ENCODE measurements at regions not wholly inside any gene's neighbourhood (a gene's known extent, or its start where the extent isn't known, plus 50 kb on each side); places are given as distances from the start of the nearest gene placed in this dataset.

DNA sequence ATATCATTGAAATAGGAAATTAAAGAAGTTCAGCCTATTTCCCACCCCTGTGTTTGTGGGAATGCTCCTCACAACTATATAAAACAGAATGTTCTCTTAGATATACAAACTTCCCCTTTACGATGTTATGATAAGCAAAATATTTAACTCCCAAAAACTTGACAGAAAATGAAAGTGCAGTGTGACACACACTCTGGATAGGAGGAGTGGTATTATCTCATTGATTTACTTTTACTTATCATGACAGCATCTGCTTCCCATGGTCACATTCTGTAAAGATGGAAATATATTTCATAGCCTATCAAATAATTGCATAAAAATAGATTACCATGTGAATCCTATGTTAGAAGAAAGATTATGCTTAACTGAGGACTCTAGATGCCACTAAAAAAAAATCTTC, 96.6 kb upstream of the STK17B start:
- DNase-seq = no peak
- no peak overlapping the region for H2AFZ ChIP-seq
- TF ChIP-seq EZH2 (IDR thresholded peaks at IDR 0.05; ENCODE audit: insufficient read depth, poor library complexity, severe bottlenecking) (no peak), EZH2phosphoT487 (IDR thresholded peaks at IDR 0.05; ENCODE audit: insufficient read depth, low read depth) (no peak)
- no peaks in the 10 kb centered on the region for H3F3A ChIP-seq (ENCODE audit: insufficient read depth)
- 97 to 100% methylated on average over 1 of the region's 1 CpG for WGBS, 2 experiments (ENCODE audit: low coverage in 1 of 2, low lambda C conversion rate in 2 of 2, missing lambda C conversion rate in 2 of 2)
- no peaks in the 10 kb centered on the region for H4K20me1 ChIP-seq (ENCODE audit: insufficient read depth)
- no peak overlapping the region for H3K9ac ChIP-seq
- H3K36me3 ChIP-seq (ENCODE audit: low read depth) = no peaks in the 10 kb centered on the region
- H3K4me1 ChIP-seq (ENCODE audit: insufficient read depth) = peaks cover 5% of the 10 kb centered on the region; the same call in 1 of the 2 replicates
- no peaks in the 10 kb centered on the region for H3K27me3 ChIP-seq (replicated peaks; ENCODE audit: insufficient read depth)
- H3K79me2 ChIP-seq (ENCODE audit: insufficient read depth) = no peaks in the 10 kb centered on the region
- H3K27ac ChIP-seq = no peak overlapping the region
- no peaks in the 10 kb centered on the region for H3K9me3 ChIP-seq (ENCODE audit: low read depth)
- no peak overlapping the region for H3K4me3 ChIP-seq
- in situ Hi-C loops (cut with MboI) = no loop called here
- no peaks in the 10 kb centered on the region for H3K9me2 ChIP-seq (ENCODE audit: insufficient read depth)
- no peak overlapping the region for H3K4me2 ChIP-seq (ENCODE audit: unreplicated experiment)

DNA sequence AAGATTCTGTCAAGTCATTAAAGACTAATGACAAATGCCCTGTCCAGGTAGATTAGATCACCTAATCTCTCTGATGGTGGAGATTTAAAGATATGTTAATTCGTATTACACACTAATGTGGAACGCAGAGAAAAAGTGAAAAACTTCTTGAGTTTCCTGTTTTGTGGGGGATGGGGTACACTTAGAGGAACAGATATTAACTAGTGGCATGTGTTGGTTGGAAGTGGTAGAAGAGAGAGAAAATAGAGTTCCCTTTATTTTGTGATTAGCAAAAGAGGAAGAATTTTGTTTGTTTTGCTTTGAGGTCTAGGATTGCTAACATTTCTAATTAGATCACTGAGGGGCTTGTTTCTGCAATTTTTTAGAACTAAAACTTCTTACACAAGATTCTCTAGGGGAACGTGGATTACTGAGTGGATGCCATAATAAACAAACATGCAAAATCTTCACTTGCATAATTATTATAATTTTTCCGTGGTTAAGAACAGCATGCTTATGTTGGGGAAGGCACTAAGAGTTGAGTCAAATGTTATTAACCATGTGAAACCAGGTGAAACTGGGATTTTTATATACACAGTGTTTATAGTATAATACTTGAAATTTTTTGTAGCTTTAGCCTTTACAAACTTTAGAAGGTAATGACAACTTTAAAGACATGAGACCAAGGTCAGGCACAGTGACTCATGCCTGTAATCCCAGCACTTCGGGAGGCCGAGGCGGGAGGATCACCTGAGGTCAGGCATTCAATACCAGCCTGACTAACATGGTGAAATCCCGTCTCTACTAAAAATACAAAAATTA, 97.4 kb upstream of the STK17B start:
- Histone ChIP-seq H3K79me2 (ENCODE audit: insufficient read depth) (no peaks in the 10 kb centered on the region), H3K9me2 (ENCODE audit: insufficient read depth) (no peaks in the 10 kb centered on the region), H3K36me3 (ENCODE audit: low read depth) (no peaks in the 10 kb centered on the region), H3K4me1 (ENCODE audit: insufficient read depth) (peaks cover 11% of the 10 kb centered on the region), H2AFZ (no peak overlapping the region), H4K20me1 (ENCODE audit: insufficient read depth) (no peaks in the 10 kb centered on the region), H3K4me2 (ENCODE audit: unreplicated experiment) (no peak overlapping the region), H3K27me3 (replicated peaks; ENCODE audit: insufficient read depth) (no peaks in the 10 kb centered on the region), H3K9me3 (ENCODE audit: low read depth) (no peaks in the 10 kb centered on the region), H3K27ac (no peak overlapping the region), H3K9ac (no peak overlapping the region), H3F3A (ENCODE audit: insufficient read depth) (no peaks in the 10 kb centered on the region), H3K4me3 (no peak overlapping the region)
- WGBS, 2 experiments (ENCODE audit: low coverage in 1 of 2, low lambda C conversion rate in 2 of 2, missing lambda C conversion rate in 2 of 2) = 85 to 88% methylated on average over 8 of the region's 8 CpGs
- DNase-seq = no peak
- no peak for TF ChIP-seq EZH2 (IDR thresholded peaks at IDR 0.05; ENCODE audit: insufficient read depth, poor library complexity, severe bottlenecking)
- no peak for TF ChIP-seq EZH2phosphoT487 (IDR thresholded peaks at IDR 0.05; ENCODE audit: insufficient read depth, low read depth)
- in situ Hi-C loops (cut with MboI) = no loop called here

DNA sequence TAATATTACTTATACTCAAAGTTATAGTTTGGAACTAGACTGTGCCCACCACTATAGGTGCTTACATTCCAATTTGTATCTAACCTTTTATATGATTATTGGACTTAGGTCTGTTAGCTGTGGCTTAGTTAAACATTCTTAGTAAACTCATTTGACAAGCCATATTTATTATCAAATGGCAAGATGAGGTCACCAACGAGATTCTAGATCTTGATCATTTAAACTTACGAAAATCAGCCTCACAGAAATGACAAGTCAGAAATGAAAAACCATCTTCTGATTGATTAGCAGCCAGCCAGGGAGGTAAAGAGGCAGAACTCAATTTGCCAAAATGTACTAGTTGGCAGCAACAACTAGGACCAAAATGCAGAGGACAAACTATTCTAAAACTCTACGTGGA, 100.4 kb upstream of the STK17B start:
- no peak overlapping the region for H3K9ac ChIP-seq
- H3K4me3 ChIP-seq = no peak overlapping the region
- H3F3A ChIP-seq (ENCODE audit: insufficient read depth) = peaks cover 13% of the 10 kb centered on the region
- no peaks in the 10 kb centered on the region for H3K9me3 ChIP-seq (ENCODE audit: low read depth)
- no peak overlapping the region for H3K4me2 ChIP-seq (ENCODE audit: unreplicated experiment)
- no peaks in the 10 kb centered on the region for H3K9me2 ChIP-seq (ENCODE audit: insufficient read depth)
- no peak overlapping the region for H2AFZ ChIP-seq
- H3K36me3 ChIP-seq (ENCODE audit: low read depth) = no peaks in the 10 kb centered on the region
- in situ Hi-C loops (cut with MboI) = no loop called here
- H3K27me3 ChIP-seq (replicated peaks; ENCODE audit: insufficient read depth) = no peaks in the 10 kb centered on the region
- H3K79me2 ChIP-seq (ENCODE audit: insufficient read depth) = no peaks in the 10 kb centered on the region
- no peak for DNase-seq
- H4K20me1 ChIP-seq (ENCODE audit: insufficient read depth) = no peaks in the 10 kb centered on the region
- TF ChIP-seq EZH2phosphoT487 (IDR thresholded peaks at IDR 0.05; ENCODE audit: insufficient read depth, low read depth) = no peak
- TF ChIP-seq EZH2 (IDR thresholded peaks at IDR 0.05; ENCODE audit: insufficient read depth, poor library complexity, severe bottlenecking) = no peak
- no peak overlapping the region for H3K27ac ChIP-seq
- peaks cover 38% of the 10 kb centered on the region for H3K4me1 ChIP-seq (ENCODE audit: insufficient read depth)
- WGBS, 2 experiments (ENCODE audit: low coverage in 1 of 2, low lambda C conversion rate in 2 of 2, missing lambda C conversion rate in 2 of 2) = 83 to 88% methylated on average over 3 of the region's 3 CpGs

DNA sequence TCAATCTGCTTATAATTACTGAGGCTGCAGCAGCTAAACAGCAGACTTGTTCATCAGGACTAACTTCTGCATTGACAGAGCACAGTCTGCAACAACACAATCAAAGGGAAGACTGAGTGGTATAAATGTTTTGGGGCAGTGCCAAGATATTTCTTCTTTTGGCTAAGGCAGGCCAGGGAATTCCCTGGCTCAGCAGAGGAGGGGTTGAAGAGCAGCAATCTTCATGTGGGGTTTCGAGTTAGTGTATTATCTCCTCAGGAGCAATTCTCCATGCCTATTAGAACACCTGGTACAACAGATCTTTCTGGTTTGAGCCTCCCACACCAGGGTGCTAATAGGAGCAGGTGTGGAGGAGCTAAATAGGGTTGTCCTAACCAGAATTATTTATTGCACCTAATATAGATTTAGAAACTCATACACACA, 103.0 kb upstream of the STK17B start:
- H2AFZ ChIP-seq = no peak overlapping the region
- no peaks in the 10 kb centered on the region for H3K9me2 ChIP-seq (ENCODE audit: insufficient read depth)
- no peak overlapping the region for H3K4me3 ChIP-seq
- H3K79me2 ChIP-seq (ENCODE audit: insufficient read depth) = no peaks in the 10 kb centered on the region
- DNase-seq = peak; percentile 37
- peaks cover 27% of the 10 kb centered on the region for H3F3A ChIP-seq (ENCODE audit: insufficient read depth)
- H3K36me3 ChIP-seq (ENCODE audit: low read depth) = no peaks in the 10 kb centered on the region
- 61 to 92% methylated on average over 1 of the region's 1 CpG for WGBS, 2 experiments (ENCODE audit: low coverage in 1 of 2, low lambda C conversion rate in 2 of 2, missing lambda C conversion rate in 2 of 2)
- no peaks in the 10 kb centered on the region for H4K20me1 ChIP-seq (ENCODE audit: insufficient read depth)
- no peaks in the 10 kb centered on the region for H3K9me3 ChIP-seq (ENCODE audit: low read depth)
- TF ChIP-seq EZH2phosphoT487 (IDR thresholded peaks at IDR 0.05; ENCODE audit: insufficient read depth, low read depth) (no peak), EZH2 (IDR thresholded peaks at IDR 0.05; ENCODE audit: insufficient read depth, poor library complexity, severe bottlenecking) (no peak)
- no peak overlapping the region for H3K27ac ChIP-seq
- H3K27me3 ChIP-seq (replicated peaks; ENCODE audit: insufficient read depth) = no peaks in the 10 kb centered on the region
- H3K9ac ChIP-seq = no peak overlapping the region
- peaks cover 50% of the 10 kb centered on the region for H3K4me1 ChIP-seq (ENCODE audit: insufficient read depth)
- in situ Hi-C loops (cut with MboI) = no loop called here
- H3K4me2 ChIP-seq (ENCODE audit: unreplicated experiment) = peak overlapping the region; percentile 40

All from GM23248 (cell line).